ENCODE measurements at regions not wholly inside any gene's neighbourhood (a gene's known extent, or its start where the extent isn't known, plus 50 kb on each side); places are given as distances from the start of the nearest gene placed in this dataset.

DNA sequence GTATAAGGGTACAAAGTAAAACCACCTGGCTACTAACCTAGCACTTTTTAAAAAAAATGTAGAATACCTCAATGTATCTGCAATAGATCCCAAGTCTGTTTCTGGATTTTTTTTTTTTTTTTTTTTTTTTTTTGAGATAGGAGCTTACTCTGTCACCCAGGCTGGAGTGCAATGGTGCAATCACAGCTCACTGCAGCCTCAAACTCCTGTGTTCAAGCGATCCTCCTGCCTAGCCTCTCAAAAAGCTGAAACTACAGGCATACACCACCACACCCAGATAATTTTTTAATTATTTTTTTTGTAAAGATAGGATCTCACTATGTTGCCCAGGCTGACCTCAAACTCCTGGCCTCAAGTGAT lies 537.5 kb upstream of the CAMK1G start:
- DNase-seq, result no peak
- H3K27me3 Mint-ChIP-seq, result peaks cover 14% of the 10 kb centered on the region
- H3K27ac Mint-ChIP-seq, result no peak overlapping the region
- no peak for ATAC-seq (ENCODE audit: poor library complexity)
- H3K4me1 ChIP-seq (ENCODE audit: insufficient read depth, low read length), result no peaks in the 10 kb centered on the region
- H3K36me3 Mint-ChIP-seq (ENCODE audit: low read depth), result no peaks in the 10 kb centered on the region
- intact Hi-C loops (cut with DNase I, micrococcal nuclease), result no loop called here
- H3K9me3 Mint-ChIP-seq, result no peaks in the 10 kb centered on the region
- ChIA-PET POLR2A (no interaction called here), CTCF (no interaction called here)
- no peaks in the 10 kb centered on the region for H3K4me1 Mint-ChIP-seq (ENCODE audit: low read depth)
- no peaks in the 10 kb centered on the region for H3K36me3 ChIP-seq (ENCODE audit: insufficient read depth, low read length)
- no peak overlapping the region for H3K4me3 Mint-ChIP-seq
- no peak overlapping the region for H3K27ac ChIP-seq (ENCODE audit: low read depth in 1 of 2, low read length in 2 of 2)
- peaks cover 0 to 2% of the 10 kb centered on the region in 2 experiments for H3K9me3 ChIP-seq (ENCODE audit: control insufficient read depth in 1 of 2, insufficient read depth in 1 of 2, low read length in 2 of 2)
- TF ChIP-seq CTCF (IDR thresholded peaks at IDR 0.05), result no peak
- H3K4me3 ChIP-seq (ENCODE audit: low read length), result no peak overlapping the region
- H3K27me3 ChIP-seq (ENCODE audit: control insufficient read depth in 1 of 2, insufficient read depth in 2 of 2, low read length in 2 of 2), result peaks cover under 1 to 4% of the 10 kb centered on the region in 2 experiments

- Histone ChIP-seq H3K27ac (ENCODE audit: low read depth in 1 of 2, low read length in 2 of 2) (no peak overlapping the region), H3K36me3 (ENCODE audit: insufficient read depth, low read length) (no peaks in the 10 kb centered on the region), H3K4me3 (ENCODE audit: low read length) (no peak overlapping the region), H3K27me3 (ENCODE audit: control insufficient read depth in 1 of 2, insufficient read depth in 2 of 2, low read length in 2 of 2) (peaks cover 2 to 4% of the 10 kb centered on the region in 2 experiments), H3K4me1 (ENCODE audit: insufficient read depth, low read length) (no peaks in the 10 kb centered on the region), H3K9me3 (ENCODE audit: control insufficient read depth in 1 of 2, insufficient read depth in 1 of 2, low read length in 2 of 2) (peaks cover 0 to 10% of the 10 kb centered on the region in 2 experiments)
- CTCF ChIA-PET, result no interaction called here
- no peak for ATAC-seq (ENCODE audit: poor library complexity)
- intact Hi-C loops (cut with DNase I, micrococcal nuclease), result no loop called here
- no peak overlapping the region for H3K27ac Mint-ChIP-seq
- no peaks in the 10 kb centered on the region for H3K9me3 Mint-ChIP-seq
- no peaks in the 10 kb centered on the region for H3K4me1 Mint-ChIP-seq (ENCODE audit: low read depth)
- peaks cover 20% of the 10 kb centered on the region for H3K27me3 Mint-ChIP-seq
- no peak overlapping the region for H3K4me3 Mint-ChIP-seq
- DNase-seq, result no peak
- TF ChIP-seq CTCF (IDR thresholded peaks at IDR 0.05), result no peak
- H3K36me3 Mint-ChIP-seq (ENCODE audit: low read depth), result no peaks in the 10 kb centered on the region
- POLR2A ChIA-PET, result no interaction called here
Observed at GRCh38 chr1:209046935-209047334, 536.6 kb upstream of the CAMK1G start.

DNA sequence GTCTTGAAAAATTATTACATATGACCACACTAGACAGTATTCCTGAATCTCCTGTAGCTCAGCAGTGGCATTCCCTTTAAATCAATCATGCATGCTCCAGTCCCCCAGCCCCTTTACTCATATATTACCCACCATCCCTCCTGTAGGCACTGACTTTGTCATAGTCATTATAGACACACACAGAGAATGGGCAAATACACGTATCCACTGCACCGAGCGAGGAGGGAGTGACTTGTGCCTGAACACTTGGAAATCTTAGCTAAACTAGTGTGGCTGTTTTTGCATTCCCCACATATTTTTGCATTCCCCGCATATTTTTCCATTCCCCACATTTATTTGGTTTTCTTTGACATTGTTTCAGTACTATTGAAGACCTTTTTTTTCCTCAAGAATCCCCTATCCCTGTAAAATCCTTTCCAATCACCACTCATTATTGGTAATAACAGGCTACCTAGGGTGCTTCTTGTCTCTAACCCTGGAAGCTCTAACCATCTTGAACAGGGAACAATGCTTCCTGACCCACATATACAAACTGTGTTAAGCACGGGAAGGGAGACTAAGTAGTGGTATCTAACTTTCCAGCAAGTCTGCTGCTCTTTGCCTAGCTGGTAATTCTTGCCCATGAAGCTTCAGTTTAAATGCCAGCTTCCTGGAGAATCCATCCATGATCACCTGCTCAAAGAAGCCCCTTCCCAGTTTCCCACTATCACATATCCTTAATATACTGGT lies 534.4 kb upstream of the CAMK1G start:
- intact Hi-C loops (cut with DNase I, micrococcal nuclease), result no loop called here
- Mint-ChIP-seq H3K4me3 (no peak overlapping the region), H3K4me1 (ENCODE audit: low read depth) (no peaks in the 10 kb centered on the region), H3K36me3 (ENCODE audit: low read depth) (no peaks in the 10 kb centered on the region), H3K27me3 (peaks cover 30% of the 10 kb centered on the region), H3K9me3 (no peaks in the 10 kb centered on the region), H3K27ac (no peak overlapping the region)
- H3K36me3 ChIP-seq (ENCODE audit: insufficient read depth, low read length), result no peaks in the 10 kb centered on the region
- no peaks in the 10 kb centered on the region for H3K4me1 ChIP-seq (ENCODE audit: insufficient read depth, low read length)
- ChIA-PET CTCF (no interaction called here), POLR2A (no interaction called here)
- TF ChIP-seq CTCF (IDR thresholded peaks at IDR 0.05), result no peak
- ATAC-seq (ENCODE audit: poor library complexity) (no peak), DNase-seq (no peak)
- H3K4me3 ChIP-seq (ENCODE audit: low read length), result no peak overlapping the region
- H3K27ac ChIP-seq (ENCODE audit: low read depth in 1 of 2, low read length in 2 of 2), result no peak overlapping the region
- H3K9me3 ChIP-seq (ENCODE audit: control insufficient read depth in 1 of 2, insufficient read depth in 1 of 2, low read length in 2 of 2), result peaks cover 0 to 10% of the 10 kb centered on the region in 2 experiments
- H3K27me3 ChIP-seq (ENCODE audit: control insufficient read depth in 1 of 2, insufficient read depth in 2 of 2, low read length in 2 of 2), result peaks cover 2 to 4% of the 10 kb centered on the region in 2 experiments
